B cell (primary cell): ENCODE measurements at regions not wholly inside any gene's neighbourhood (a gene's known extent, or its start where the extent isn't known, plus 50 kb on each side); places are given as distances from the start of the nearest gene placed in this dataset.

Source experiments
- CTCF ChIP-seq: fragments of 200-600 bp; IDR thresholded peaks from one replicate; pipeline ENCODE4 v1.8.0; 2022; ENCODE audit warnings: antibody characterized with exemption, mild to moderate bottlenecking
- EZH2 ChIP-seq: IDR thresholded peaks from 2 replicates; pipeline ENCODE4 v1.6.1; 2012; ENCODE audit warnings: borderline replicate concordance, low read depth, mild to moderate bottlenecking, moderate library complexity, low read length; ENCODE audit not compliant: insufficient read depth, poor library complexity, severe bottlenecking

- no peak for TF ChIP-seq CTCF
- no peak for TF ChIP-seq EZH2
Observed at GRCh38 chr7:54159088-54159487, 383.1 kb upstream of the VSTM2A start.
